NCI-H2107 (cell line): ENCODE measurements at regions not wholly inside any gene's neighbourhood (a gene's known extent, or its start where the extent isn't known, plus 50 kb on each side); places are given as distances from the start of the nearest gene placed in this dataset.

Experiments
- DNase-seq: peaks from one replicate; lab custom pipeline; 2025; lab: John Stamatoyannopoulos, UW

- DNase-seq: no peak
Measured at GRCh38 chr2:215597577-215597976, 161.7 kb upstream of the FN1 start.

DNA sequence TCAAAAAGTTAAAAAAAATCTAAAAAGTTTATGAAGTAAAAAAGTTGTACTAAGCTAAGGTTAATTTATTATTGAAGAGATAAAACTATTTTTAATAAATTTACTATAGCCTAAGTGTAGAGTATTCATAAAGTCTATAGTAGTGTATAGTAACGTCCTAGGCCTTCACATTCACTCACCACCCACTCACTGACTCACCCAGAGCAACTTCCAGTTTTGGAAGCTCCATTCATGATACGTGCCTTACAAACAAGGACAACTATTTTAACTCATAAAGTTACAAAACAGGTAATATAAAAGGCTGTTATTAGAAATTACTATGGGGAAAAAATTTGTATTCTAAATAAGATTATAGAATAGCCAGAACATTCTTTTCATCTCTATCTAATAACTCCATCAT is 158.9 kb upstream of the FN1 start:
- DNase-seq: no peak

DNA sequence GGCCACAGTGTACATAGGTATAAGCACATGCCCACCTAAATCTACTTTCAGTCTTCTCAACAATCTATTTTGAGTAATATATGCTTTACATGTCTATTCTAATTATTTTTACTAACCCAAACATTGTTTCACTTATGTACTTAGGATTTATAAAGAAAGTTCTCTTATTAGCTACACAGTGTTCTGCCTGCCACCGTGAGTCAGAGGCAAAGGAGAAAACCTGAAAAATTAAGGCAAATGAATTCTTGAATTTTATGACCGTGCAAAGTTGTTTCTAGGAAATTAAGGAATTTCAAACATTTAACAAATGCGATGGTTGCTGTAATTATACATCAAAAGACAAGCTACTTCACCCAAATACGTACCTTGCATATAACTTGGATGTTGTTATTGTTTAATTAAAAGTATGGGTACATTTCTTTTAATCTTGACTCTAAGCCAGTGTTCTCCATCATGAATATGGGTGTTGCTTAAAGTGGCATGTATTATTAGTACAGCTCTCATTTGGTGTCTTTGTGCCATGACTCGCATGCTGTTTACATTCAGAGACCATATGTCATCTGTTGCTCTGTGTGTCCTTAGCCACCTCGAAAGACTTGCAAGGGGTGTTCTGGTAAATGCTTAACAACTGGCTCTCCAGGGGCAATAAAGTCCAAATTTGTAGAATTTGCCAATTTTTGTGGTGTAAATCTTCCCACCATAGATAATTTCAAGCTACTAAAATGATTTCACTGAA is 154.3 kb upstream of the FN1 start:
- no peak for DNase-seq

DNA sequence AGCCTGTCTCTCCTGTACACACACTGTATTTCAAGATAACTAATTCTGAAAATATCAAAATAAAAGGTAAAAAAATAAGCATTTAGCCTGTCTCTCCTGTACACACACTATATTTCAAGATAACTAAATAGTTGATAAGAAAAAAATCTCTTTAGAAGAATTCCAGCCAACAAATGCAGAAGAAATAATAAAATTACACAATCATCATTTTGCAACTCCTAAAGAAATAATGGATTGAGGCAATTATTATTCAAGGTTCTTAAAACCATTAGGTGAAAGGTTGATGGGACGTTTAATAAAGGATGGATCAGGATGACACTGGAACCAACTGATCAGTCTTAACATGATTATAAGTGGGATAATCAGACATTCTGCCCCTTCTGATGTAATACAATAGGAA is 148.0 kb upstream of the FN1 start:
- no peak for DNase-seq

GRCh38 chr2:215579809-215580208 is 143.9 kb upstream of the FN1 start:
- no peak for DNase-seq

- no peak for DNase-seq
Measured at GRCh38 chr2:215577356-215577755, 141.5 kb upstream of the FN1 start.

DNA sequence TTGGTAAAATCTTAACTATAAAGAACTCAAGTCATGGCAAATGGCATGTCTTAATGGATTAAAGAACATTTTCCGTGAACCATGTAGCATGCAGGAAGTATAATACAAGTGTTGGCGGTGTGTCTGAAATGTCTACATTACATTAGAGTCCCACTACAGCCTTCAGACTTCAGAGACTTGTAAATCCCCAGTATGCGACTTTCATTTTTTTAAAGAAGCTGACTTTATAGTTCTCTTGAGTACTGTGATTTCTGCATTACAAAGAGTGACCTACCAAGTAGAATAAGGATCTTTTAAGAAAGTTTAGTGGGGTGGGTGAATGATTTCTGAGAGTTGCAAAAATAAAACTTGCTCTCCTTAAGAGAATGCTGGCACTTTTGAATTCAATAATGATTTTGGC is 140.7 kb upstream of the FN1 start:
- DNase-seq: no peak

DNA sequence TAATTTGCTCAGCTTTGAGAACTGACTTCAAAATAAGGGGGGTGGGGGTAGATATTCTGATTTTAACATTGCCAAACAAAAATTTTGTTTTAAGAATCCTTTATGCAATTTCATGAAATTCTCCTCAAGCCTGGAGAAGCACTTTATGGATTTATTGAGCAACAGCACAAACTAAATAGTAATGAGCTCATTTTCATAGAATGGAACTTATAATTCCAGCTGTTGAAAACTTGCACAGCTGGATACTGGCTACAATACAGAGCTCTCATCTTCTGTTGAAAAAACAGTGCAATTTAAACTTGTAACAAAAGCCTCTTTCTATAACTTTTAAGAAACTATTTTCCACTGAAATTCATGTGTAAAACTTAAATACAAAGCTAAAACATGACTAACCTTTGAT is 137.6 kb upstream of the FN1 start:
- no peak for DNase-seq

DNA sequence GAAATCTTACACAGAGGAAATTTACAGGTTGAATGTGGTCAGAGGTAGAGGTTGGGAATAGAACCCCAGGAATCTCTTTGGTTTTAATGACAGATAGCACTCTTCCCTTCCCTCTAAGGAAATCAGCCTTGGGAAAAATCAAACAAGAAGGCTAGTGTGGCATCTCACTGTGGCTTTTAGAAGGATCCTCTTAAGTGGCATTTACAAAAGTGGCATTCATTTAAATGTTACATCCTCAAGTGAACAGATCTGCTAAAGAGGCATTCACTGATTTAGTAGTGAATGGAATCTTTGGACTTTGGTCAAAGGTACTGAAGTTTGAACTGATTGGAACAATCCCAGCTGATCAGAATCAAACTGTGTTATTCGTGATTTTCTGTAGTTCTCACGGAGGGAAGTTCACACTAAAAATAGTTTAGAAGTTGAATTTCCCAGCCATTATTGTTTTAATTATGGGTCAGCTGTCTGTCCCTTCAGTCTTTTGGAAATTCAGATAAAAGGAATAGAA is 136.5 kb upstream of the FN1 start:
- no peak for DNase-seq

- DNase-seq: no peak
Measured at GRCh38 chr2:215571689-215572088, 135.8 kb upstream of the FN1 start.

DNA sequence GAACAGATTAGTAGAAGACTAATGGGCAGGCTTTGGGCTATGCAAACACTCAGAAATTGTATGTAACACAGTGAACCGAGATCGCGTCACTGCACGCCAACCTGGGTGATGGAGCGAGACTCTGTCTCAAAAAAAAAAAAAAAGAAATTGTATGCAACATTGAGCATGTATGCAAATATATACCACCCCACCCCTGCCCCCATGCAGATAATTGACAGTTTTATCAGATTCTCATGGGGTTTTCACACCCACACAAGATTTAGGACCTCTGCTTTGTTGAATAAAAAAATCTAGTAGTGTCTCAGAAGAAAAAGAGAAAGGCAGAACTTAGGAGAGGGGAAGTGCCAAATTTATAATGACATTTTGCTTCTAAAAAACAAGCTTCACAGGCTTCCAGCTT is 131.6 kb upstream of the FN1 start:
- DNase-seq: no peak

- DNase-seq: no peak
Measured at GRCh38 chr2:215565897-215566296, 130.0 kb upstream of the FN1 start.

DNA sequence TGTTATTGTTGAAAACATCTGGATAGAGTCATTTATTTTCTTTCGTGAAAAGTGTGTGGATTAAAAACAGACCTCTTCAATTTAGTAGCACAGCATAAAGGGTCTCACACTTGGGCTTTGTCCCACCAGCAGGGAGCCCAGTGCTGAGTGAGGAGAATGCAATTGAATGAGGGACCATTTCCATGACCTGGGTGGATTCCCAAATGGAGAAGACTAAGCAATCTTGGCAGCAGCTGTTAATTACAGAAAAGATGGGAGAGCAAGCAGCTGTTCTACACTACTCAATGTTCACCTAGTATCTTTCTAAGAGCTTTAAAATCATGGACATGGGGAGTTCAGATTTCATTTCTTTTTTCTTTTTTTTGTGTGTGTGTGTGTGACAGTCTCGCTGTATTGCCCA is 121.8 kb upstream of the FN1 start:
- no peak for DNase-seq

DNA sequence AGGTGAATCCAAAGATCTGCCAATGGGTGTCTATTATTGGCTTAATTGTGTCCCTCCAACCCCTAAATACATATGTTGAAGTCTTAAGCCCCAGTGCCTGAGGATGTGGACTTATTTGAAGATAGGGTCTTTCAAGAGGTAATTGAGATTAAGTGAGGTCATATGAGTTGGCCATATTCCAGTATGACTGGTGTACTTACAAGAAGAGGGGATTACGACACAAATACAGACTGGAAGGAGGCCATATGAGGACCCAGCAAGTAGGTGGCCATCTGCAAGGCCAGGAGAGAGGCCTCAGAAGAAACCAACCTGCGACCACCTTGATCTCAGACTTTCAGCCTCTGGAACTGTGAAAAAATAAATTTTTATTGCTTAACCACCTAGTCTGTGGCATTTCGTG is 121.1 kb upstream of the FN1 start:
- DNase-seq: no peak

DNA sequence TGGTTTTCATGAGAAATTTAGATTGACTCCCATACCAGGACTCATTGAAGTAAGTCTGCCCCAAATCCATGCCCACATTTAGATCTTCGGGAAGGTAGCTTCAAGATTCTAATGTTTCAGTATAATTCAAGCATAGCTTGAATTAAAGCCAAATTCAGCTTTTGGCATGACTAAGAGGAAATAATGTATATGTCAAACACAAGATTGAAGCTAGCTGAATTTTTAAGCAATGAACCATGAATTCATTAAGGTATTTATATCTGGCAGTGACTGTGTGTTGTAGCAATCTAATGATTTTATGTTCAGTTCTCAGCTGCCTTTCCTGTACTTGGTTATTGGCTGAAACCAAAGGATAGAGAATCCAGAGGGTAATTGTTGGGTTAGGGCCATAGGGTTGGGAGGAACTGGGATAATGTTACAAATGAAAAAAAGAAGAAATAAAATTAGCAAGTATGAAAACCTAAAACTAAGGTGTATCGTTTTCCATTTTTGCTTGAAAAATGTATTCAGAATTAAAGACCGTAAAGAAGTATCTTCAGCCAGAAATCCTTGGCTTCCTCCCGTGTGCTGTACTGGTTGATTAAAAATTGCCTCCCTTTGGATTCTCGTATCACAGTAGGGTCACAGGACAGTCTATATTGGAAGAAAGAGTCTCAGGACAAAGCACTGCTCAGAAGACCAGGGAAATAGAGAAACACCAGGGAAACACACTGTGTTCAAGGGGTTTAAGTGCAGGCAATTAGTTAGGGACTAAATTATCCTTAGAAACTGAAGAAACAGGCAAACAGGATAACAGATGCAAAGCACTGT is 119.0 kb upstream of the FN1 start:
- DNase-seq: no peak

DNA sequence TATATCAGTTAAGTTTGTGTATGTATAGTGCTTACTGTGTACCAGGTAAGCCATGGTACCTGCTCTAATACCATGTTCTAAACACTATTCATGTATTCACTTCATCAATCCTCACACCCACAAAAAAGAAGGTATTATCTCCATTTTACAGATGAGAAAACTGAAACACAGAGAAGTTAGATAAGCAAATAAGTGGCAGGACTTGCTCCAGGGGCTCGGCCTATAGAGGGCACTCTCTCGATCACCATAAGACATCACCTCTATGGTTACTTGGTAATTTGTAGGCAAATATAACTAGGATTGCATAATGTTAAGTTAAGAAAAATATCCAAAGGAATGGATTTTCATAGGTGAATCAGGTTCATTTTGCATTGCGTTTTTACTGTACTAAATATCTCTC is 118.1 kb upstream of the FN1 start:
- no peak for DNase-seq

GRCh38 chr2:215552144-215552580 is 116.3 kb upstream of the FN1 start:
- DNase-seq: no peak

DNA sequence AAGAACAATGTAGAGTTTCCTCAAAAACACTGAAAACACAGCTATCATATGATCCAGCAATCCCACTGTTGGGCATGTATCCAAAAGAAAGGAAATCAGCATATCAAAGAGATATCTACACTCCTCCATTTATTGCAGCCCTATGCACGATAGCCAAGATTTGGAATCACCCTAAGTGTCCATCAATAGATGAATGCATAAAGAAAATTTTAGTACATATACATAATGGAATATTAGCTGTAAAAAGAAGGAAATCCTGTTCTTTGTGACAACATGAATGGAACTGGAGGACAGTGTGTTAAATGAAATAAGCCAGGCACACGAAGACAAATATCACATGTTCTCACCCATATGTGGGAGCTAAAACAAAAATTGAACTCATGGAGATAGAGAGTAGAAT is 114.5 kb upstream of the FN1 start:
- DNase-seq: no peak

DNA sequence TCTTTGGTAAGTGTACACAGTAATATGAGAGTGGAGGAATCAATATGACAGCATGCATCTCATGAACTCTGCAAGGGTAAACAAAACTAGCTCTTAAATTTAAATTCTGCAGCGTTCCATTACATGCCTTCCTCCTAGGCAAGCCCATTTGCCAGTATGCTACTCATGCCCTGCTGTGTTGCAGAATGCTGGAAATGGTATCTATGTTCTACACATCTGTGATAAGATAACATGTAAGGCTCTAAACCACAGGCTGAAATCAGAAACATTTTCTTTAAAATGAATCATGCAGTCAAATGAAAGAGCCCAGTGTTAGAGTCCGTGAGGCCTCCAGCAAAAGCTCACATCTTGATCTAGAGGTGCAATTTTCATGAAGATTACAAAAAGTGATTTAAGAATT is 112.8 kb upstream of the FN1 start:
- no peak for DNase-seq

DNA sequence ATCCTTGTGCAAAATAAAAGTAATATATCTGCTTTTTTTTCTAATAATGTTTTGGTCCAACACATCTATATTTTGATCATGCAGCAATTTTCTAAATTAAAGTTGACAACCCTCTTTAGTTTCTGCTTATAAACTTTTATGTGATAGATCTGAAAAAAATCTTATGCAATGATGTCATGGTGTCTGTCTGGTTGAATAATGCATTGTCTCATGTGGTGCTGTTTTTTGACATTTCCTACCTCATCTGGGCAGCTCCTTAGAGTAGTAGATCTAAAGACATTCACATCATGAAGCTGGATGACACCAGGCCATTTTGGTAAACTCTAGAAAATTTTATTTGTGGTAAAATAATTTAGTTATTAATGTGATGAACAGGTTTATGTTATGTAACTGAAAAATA is 106.8 kb upstream of the FN1 start:
- no peak for DNase-seq

GRCh38 chr2:215540658-215541057 is 104.8 kb upstream of the FN1 start:
- DNase-seq: no peak

- no peak for DNase-seq
Measured at GRCh38 chr2:215537611-215538010, 101.7 kb upstream of the FN1 start.

- no peak for DNase-seq
Measured at GRCh38 chr2:215536510-215536909, 100.6 kb upstream of the FN1 start.

DNA sequence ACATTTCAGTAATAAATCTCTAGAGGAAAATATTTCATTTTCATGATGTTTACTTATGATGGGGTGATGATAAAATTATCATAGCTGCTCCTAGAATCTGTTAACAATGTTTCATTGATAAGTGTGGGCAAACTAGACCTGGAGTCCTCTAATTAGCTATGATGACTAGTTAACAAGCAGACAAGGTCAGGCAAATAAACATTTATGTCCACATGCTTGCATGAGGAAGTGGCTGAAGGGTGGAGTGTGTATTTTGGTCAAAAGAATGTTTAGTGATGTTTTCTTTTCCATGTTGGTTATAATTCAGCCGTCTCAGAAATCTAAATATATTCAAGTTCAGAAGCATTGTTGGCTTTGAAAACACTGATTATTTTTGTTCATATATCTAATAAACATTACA is 99.9 kb upstream of the FN1 start:
- DNase-seq: no peak
